ENCODE measurements at regions not wholly inside any gene's neighbourhood (a gene's known extent, or its start where the extent isn't known, plus 50 kb on each side); places are given as distances from the start of the nearest gene placed in this dataset.
"Not testable (repeated sequence)": the region's sequence is repeated elsewhere in the genome, so short reads cannot be mapped to it uniquely, and the experiment has no call there.

DNA sequence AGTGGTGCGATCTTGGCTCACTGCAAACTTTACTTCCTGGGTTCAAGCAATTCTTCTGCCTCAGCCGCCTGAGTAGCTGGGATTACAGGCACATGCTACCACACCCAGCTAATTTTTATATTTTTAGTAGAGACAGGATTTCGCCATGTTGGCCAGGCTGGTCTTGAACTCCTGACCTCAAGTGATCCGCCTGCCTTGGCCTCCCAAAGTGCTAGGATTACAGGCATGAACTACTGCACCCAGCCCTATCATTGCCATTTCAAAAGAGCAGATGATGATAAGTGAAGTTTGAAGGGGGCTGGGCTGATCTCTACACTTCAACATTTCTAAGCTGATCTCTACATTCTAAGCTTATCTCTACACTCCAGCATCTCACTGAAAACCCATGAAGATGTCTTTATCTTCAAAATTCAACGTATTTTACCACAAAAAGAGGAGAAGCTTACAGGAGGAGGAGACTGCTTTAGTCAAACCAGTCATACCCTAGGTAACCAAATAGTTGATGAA, 94.4 kb upstream of the BARHL2 start:
- TF ChIP-seq POLR2AphosphoS5 (IDR thresholded peaks at IDR 0.05): not testable (repeated sequence)
- TF ChIP-seq, protein P1, sequence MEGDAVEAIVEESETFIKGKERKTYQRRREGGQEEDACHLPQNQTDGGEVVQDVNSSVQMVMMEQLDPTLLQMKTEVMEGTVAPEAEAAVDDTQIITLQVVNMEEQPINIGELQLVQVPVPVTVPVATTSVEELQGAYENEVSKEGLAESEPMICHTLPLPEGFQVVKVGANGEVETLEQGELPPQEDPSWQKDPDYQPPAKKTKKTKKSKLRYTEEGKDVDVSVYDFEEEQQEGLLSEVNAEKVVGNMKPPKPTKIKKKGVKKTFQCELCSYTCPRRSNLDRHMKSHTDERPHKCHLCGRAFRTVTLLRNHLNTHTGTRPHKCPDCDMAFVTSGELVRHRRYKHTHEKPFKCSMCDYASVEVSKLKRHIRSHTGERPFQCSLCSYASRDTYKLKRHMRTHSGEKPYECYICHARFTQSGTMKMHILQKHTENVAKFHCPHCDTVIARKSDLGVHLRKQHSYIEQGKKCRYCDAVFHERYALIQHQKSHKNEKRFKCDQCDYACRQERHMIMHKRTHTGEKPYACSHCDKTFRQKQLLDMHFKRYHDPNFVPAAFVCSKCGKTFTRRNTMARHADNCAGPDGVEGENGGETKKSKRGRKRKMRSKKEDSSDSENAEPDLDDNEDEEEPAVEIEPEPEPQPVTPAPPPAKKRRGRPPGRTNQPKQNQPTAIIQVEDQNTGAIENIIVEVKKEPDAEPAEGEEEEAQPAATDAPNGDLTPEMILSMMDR (IDR thresholded peaks at IDR 0.05): not testable (repeated sequence)
